HG03565 (cell line): ENCODE measurements at regions not wholly inside any gene's neighbourhood (a gene's known extent, or its start where the extent isn't known, plus 50 kb on each side); places are given as distances from the start of the nearest gene placed in this dataset.

ENCODE experiments used
- ATAC-seq: cut with Tn5 transposase; IDR thresholded peaks from one replicate; pipeline ENCODE4 v1.9.1; 2021; ENCODE audit warnings: mild to moderate bottlenecking, moderate library complexity; ENCODE audit not compliant: unreplicated experiment

DNA sequence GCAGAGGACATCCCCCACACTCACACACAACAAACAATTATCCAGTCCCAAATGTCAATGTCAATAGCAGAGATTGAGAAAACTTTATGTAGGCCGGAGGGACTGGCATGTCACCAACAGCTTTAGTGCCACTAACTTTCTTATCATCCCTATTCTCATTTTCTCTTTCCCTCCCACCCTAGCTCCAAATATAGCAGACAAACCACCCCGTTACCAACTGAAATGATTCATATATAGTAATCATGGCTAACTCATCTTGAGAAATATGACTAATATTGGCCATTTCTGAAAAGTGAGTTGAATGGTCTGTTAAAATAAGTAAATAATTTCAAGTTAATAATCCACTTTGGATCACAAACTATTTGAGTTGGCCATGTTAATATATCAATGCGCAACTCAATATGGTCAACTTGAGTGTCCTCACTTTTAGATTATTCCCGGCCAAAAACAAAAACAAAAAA is 242.1 kb upstream of the RND3 start:
- ATAC-seq = peak; percentile 59

DNA sequence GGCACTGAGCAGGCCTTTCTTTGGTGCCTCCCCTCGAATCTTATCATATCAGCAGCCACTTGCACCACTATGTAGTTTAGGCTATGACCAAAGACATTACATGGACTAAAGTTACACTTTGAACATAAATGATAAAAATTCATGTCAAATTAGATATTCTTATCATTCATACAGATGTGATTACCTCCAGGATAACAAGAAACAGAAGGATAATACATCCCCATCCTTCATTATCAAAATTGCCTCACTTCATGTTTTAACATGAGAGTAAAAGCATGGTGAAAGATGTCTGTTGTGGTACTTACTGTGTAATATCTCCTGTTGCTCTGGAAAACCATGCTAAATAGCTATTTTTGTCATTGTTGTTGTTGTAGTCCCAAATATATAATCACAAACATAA is 230.8 kb upstream of the RND3 start:
- ATAC-seq = no peak

GRCh38 chr2:150716186-150716585 is 228.7 kb upstream of the RND3 start:
- no peak for ATAC-seq

GRCh38 chr2:150715501-150715900 is 228.0 kb upstream of the RND3 start:
- no peak for ATAC-seq

GRCh38 chr2:150710916-150711315 is 223.4 kb upstream of the RND3 start:
- ATAC-seq = no peak

DNA sequence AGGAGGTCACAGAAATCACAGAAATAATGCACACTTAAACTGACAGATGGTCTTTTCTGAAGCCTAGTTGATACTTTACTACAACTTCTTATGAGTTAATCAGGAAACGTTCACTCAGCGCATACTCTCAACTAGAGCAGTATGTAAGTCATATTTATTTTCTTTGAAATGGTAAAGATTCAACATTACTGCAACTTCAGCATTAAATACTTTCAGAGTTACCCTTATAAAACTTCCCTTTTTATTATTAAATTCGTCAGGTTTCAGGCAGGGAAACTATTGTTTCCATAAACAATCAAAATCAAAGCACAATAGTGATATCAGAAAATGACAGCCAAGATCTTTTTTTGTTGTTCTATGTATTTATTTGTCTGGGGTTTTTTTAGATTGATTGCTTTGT is 222.6 kb upstream of the RND3 start:
- no peak for ATAC-seq

DNA sequence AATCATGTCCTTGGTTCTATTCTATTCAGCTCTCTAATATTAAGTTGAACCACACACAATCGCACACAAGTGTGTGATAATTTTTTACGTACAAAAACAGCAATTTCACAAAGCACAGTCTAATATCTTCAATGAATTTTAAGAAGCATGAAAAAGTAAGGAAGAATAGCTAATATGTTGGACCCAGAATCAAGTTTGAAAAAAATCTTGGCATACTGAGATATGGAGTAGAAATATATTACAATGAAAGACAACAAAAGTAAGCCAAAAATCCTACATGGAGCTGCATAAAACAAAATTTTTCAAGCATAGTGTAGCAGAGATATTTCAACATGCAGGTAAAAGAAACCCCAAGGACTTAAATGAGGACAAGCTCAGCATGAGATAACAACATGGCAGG is 219.1 kb upstream of the RND3 start:
- no peak for ATAC-seq

GRCh38 chr2:150705767-150706166 is 218.3 kb upstream of the RND3 start:
- ATAC-seq = peak; percentile 73

DNA sequence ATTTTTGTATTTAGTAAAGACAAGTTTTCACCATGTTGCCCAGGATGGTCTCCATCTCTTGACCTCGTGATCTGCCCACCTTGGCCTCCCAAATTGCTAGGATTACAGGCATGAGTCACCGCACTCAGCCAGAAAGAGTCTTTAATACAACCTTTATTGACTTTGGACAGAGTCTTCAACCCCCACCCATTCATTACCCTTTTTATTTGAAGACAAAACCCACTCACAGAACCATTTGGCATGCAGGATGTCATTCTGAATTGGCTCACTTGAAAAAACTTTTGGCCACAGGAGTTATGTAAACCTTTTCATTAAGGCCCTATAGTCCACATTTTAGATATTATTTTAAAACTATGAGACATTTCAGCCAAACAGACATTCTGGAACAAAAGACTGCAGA is 217.9 kb upstream of the RND3 start:
- no peak for ATAC-seq

GRCh38 chr2:150702791-150703190 is 215.3 kb upstream of the RND3 start:
- ATAC-seq = no peak

GRCh38 chr2:150700666-150701580 is 213.5 kb upstream of the RND3 start:
- ATAC-seq = no peak

DNA sequence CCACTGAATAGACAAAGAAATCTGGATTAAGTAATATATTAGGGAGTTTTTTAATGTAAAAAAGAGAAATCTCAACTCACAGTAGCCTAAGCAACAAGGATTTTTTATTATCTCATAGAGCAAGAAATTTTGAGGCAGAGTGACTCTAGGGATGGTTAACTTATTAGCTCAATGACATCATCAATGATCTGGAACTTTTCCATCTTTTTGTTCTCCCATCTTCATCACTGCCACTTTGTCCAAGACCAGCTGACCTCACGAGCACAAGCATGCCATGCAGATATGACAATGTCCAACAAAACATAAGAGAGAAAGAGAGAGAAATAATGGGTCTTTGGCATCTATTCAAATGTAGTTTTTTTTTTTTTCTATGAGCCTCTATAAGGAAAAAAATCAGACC is 211.8 kb upstream of the RND3 start:
- ATAC-seq = no peak

GRCh38 chr2:150698016-150698661 is 210.7 kb upstream of the RND3 start:
- no peak for ATAC-seq

DNA sequence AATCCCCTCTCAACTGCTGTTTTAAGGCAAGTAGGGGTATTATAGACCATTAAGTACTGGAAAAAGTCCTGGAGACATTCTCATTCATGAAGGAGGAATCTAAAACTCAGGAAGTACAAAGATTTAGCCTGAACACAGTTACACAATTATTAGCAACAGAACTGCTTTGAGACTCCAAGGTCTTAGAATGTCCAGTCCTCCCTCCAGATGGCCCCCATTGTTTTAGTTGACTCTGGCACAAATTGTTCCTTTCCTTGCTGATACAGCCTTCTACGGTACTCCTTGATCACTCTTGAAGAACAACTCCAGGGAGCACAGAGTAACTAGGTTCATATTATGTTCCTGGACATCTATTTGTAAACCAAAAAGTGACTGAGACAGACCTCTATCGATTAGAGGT is 210.1 kb upstream of the RND3 start:
- no peak for ATAC-seq

- ATAC-seq = no peak
These were observed 208.1 kb upstream of the RND3 start for GRCh38 chr2:150695451-150696135.

DNA sequence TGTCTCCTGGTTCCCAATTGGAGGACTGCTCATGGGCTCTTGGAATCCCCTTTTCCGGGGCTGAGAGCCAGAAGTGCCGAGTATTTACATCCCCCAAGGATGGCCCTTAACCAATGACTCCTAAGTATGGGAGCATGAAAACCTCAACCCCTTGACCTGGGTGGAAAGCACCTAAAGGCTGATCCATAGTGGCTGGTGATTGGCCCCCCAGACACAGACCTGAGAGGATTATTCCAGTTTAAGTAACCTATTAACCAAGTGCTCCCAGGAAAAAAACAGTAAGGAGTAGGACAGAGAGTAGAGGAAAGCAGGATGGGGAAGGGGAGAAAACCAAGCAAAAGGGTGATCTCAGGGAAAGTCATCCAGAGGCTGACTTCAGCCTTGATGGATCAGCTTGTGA is 206.1 kb upstream of the RND3 start:
- ATAC-seq = no peak

DNA sequence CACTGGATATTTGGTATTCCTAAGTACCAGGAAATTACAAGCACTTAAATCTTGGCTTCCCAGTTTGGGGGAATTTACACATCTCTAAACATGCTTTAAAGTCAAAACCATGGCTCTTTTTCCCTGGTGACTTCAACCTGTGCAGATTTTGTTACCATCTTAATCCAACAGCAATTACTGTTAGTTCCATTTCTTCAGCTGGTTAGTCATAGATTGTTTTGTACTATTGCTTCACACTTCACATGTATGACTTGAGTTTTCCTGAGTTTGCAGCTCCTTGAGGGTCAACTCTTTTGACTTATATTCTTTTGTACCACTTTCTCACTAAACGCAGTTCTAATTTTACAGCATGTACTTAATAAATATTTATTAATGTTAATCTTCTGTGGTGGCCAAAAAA is 203.4 kb upstream of the RND3 start:
- ATAC-seq = no peak

DNA sequence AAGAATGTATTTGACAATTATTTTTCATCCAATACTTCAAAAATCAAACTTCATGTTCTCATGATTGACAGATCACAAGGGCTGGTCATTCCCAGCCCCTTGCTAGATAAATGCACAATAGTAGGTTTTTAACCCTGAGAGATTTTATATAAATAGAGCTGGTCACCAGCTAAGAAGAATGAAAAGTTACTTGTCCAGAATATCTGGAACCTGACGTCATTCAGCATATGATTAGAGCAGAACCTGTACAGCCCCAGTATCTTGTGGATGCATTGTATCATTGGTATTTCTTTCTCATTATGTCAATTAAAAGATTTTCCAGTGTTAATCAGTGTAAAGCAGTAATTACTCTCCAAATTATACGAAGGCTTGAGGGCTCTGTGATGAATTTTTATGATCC is 202.8 kb upstream of the RND3 start:
- ATAC-seq = no peak

DNA sequence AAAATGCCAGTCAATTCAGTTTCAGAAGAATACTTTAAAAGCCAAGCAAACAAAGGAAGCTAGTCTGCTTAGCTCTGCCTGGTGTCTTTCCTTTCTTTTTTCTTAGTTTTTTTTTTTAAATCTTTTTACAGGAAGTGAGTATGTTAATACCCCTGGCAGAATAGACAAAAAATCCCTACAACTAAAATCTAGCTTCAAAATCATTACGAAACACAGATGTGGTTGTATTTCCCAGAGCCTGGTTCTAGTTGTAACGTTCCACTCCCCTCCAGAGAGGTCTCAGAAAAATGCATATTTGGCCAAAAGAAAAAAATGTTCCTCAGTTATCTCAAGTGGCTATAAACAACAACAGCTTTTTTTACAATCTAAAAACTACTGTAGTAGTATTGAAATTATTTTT is 202.1 kb upstream of the RND3 start:
- peak; percentile 59 for ATAC-seq

- no peak for ATAC-seq
These were observed 200.5 kb upstream of the RND3 start for GRCh38 chr2:150688016-150688415.

DNA sequence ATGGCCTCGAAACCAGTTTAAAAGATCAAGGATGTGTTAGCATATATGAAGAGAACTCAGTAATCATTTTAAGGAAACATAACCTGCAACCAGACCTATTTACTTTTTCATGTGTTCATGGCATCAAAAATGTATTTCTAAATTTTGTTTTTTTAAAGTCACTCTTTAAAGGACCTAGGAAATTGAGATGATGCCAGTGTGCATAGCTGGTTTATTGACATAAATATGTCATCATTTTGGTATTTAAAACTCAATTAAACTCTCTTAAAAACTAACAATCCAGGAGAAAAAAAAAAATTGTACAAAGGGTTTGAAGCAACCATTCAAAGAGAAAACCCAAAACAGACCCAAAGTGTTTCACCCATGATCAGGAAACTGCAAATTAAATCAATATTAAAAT is 198.9 kb upstream of the RND3 start:
- ATAC-seq = no peak
